Keratinocyte (primary cell): ENCODE measurements at regions not wholly inside any gene's neighbourhood (a gene's known extent, or its start where the extent isn't known, plus 50 kb on each side); places are given as distances from the start of the nearest gene placed in this dataset.

Experiments
- DNase-seq: peaks from one replicate; pipeline ENCODE4 v3.0.0-alpha.2; 2011; ENCODE audit warnings: low read depth, missing footprints, low spot score
- FAIRE-seq: peaks from 2 replicates; lab custom pipeline; 2011; peaks lifted over from hg19 to GRCh38; lab: Jason Lieb, UNC
- H2AFZ ChIP-seq: 2 replicates; pipeline ENCODE4 v1.6.0; 2012; ENCODE audit warnings: low read length, control low read depth, inconsistent platforms; ENCODE audit not compliant: control insufficient read depth
- H3K27ac ChIP-seq: 2 replicates; pipeline ENCODE4 v1.5.1; 2011; ENCODE audit warnings: low read length; ENCODE audit not compliant: control insufficient read depth, insufficient read depth
- H3K27me3 ChIP-seq: 3 replicates; pipeline ENCODE4 v1.6.0; 2011; ENCODE audit warnings: low read length; ENCODE audit not compliant: control insufficient read depth, insufficient read depth; ENCODE audit errors: extremely low read depth
- H3K36me3 ChIP-seq, 2 experiments: 2 replicates in 1 of 2; 3 replicates in 1 of 2; pipeline ENCODE4 v1.5.1; 2011; ENCODE audit warnings: low read length in 2 of 2, mild to moderate bottlenecking in 1 of 2; ENCODE audit not compliant: control insufficient read depth in 2 of 2, insufficient read depth in 2 of 2; ENCODE audit errors: extremely low read depth in 1 of 2
- H3K4me1 ChIP-seq: 3 replicates; pipeline ENCODE4 v1.5.1; 2011; ENCODE audit warnings: low read length; ENCODE audit not compliant: control insufficient read depth, insufficient read depth; ENCODE audit errors: extremely low read depth
- H3K4me2 ChIP-seq: 3 replicates; pipeline ENCODE4 v1.6.0; 2011; ENCODE audit warnings: low read depth, low read length; ENCODE audit not compliant: control insufficient read depth, insufficient read depth; ENCODE audit errors: extremely low read depth
- H3K4me3 ChIP-seq, 3 experiments: fragments of 200-600 bp in 1 of 3; sonication (generic) in 1 of 3; 2 replicates in 2 of 3; 3 replicates in 1 of 3; pipeline ENCODE4 v1.5.1; 2011 to 2016; ENCODE audit warnings: low read length in 3 of 3, mild to moderate bottlenecking in 3 of 3, control low read depth in 2 of 3, inconsistent platforms in 1 of 3, low read depth in 1 of 3, mixed read lengths in 1 of 3, mixed run types in 1 of 3, moderate library complexity in 1 of 3; ENCODE audit not compliant: control insufficient read depth in 2 of 3, insufficient read depth in 2 of 3; ENCODE audit errors: extremely low read depth in 1 of 3
- H3K79me2 ChIP-seq: 2 replicates; pipeline ENCODE4 v1.6.0; 2012; ENCODE audit warnings: low read length; ENCODE audit not compliant: control insufficient read depth, insufficient read depth
- H3K9ac ChIP-seq: 3 replicates; pipeline ENCODE4 v1.6.0; 2011; ENCODE audit warnings: low read length; ENCODE audit not compliant: control insufficient read depth, insufficient read depth; ENCODE audit errors: extremely low read depth
- H3K9me1 ChIP-seq: 3 replicates; pipeline ENCODE4 v1.6.0; 2011; ENCODE audit warnings: low read length; ENCODE audit not compliant: control insufficient read depth, insufficient read depth; ENCODE audit errors: extremely low read depth
- H3K9me3 ChIP-seq: 2 replicates; pipeline ENCODE4 v1.5.1; 2012; ENCODE audit warnings: low read depth, low read length; ENCODE audit not compliant: control insufficient read depth
- H4K20me1 ChIP-seq: 3 replicates; pipeline ENCODE4 v1.6.0; 2011; ENCODE audit warnings: low read length; ENCODE audit not compliant: control insufficient read depth, insufficient read depth; ENCODE audit errors: extremely low read depth
- EZH2 ChIP-seq: IDR thresholded peaks from one replicate; pipeline ENCODE4 v1.6.1; 2012; ENCODE audit warnings: inconsistent platforms, mild to moderate bottlenecking, low read length, moderate library complexity
- dilution Hi-C: fragments of 300-500 bp; cut with MboI; formaldehyde crosslinking; loops from one replicate; pipeline ENCODE4 v1.7.0; 2020; ENCODE audit warnings: low sequenced_read_pairs; ENCODE audit not compliant: extremely low pct_ligation_motif_present
- TF ChIP-seq, protein P1 (sequence below), 3 experiments: IDR thresholded peaks in 1 of 3; conservative IDR thresholded peaks in 1 of 3; optimal IDR thresholded peaks in 1 of 3; 2 replicates in 2 of 3; 3 replicates in 1 of 3; pipeline versions ENCODE3 to v1.5.1; 2011; ENCODE audit warnings: low read length in 3 of 3, mild to moderate bottlenecking in 3 of 3, moderate library complexity in 2 of 3, control low read depth in 1 of 3, inconsistent platforms in 1 of 3; ENCODE audit not compliant: insufficient read depth in 2 of 3; ENCODE audit errors: extremely low read depth in 1 of 3

DNA sequence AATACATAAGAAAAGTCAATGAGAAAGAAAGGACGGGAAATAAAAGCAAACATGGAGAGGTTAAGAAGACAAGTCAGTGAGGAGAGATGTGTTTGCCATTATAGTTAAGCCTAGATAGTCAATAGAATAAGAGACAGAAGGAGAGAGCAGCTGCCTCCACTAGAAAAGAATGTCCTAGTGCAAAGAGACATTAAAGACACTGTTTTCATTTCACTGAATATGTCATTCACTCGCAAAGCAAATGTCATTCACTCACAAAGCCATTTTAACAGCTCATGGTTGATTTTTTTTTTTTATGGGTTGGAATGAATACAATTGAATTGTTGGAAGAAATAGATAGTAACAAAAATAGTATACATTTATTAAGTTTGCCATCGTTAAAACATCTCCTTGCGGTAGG, 1007.6 kb downstream of the DNAJB9 start:
- Histone ChIP-seq H3K79me2 (no peaks in the 10 kb centered on the region), H3K36me3 (no peaks in the 10 kb centered on the region), H4K20me1 (no peaks in the 10 kb centered on the region), H3K27me3 (no peaks in the 10 kb centered on the region), H3K9me1 (no peaks in the 10 kb centered on the region), H3K4me2 (no peak overlapping the region), H3K4me3 (no peak overlapping the region), H2AFZ (no peak overlapping the region), H3K9me3 (no peaks in the 10 kb centered on the region), H3K9ac (no peak overlapping the region), H3K4me1 (no peaks in the 10 kb centered on the region), H3K27ac (no peak overlapping the region)
- TF ChIP-seq EZH2, result no peak
- TF ChIP-seq, protein P1, sequence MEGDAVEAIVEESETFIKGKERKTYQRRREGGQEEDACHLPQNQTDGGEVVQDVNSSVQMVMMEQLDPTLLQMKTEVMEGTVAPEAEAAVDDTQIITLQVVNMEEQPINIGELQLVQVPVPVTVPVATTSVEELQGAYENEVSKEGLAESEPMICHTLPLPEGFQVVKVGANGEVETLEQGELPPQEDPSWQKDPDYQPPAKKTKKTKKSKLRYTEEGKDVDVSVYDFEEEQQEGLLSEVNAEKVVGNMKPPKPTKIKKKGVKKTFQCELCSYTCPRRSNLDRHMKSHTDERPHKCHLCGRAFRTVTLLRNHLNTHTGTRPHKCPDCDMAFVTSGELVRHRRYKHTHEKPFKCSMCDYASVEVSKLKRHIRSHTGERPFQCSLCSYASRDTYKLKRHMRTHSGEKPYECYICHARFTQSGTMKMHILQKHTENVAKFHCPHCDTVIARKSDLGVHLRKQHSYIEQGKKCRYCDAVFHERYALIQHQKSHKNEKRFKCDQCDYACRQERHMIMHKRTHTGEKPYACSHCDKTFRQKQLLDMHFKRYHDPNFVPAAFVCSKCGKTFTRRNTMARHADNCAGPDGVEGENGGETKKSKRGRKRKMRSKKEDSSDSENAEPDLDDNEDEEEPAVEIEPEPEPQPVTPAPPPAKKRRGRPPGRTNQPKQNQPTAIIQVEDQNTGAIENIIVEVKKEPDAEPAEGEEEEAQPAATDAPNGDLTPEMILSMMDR (optimal IDR thresholded peaks at IDR 0.05 in 1 of 3, IDR thresholded peaks at IDR 0.05 in 1 of 3, conservative IDR thresholded peaks at IDR 0.05 in 1 of 3; ENCODE audit: extremely low read depth in 1 of 3, insufficient read depth in 2 of 3, low read length in 3 of 3), result no peak
- DNase-seq (no peak), FAIRE-seq (no peak)
- dilution Hi-C loops, result no loop called here

DNA sequence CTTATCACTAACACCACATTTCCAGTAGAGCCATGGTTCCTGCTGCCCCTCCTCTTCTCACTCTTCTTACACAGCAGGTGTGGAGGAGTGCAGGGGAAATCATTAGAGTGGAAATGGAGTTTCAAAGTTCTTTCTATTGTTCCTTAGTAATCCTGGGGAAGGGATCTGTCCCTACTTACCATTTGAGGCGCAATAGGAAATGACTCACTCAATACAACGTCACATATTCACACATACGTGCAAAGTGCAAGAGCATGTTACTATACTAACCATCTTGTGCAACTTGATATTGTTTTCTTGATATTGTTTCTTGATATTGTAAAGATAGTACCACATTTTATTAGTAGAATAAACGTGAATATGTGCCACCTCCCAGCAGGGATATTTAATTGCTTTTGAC, 1010.2 kb downstream of the DNAJB9 start:
- TF ChIP-seq, protein P1 (optimal IDR thresholded peaks at IDR 0.05 in 1 of 3, IDR thresholded peaks at IDR 0.05 in 1 of 3, conservative IDR thresholded peaks at IDR 0.05 in 1 of 3; ENCODE audit: extremely low read depth in 1 of 3, insufficient read depth in 2 of 3, low read length in 3 of 3), result no peak
- TF ChIP-seq EZH2, result no peak
- H3K36me3 ChIP-seq, result no peaks in the 10 kb centered on the region
- no peak overlapping the region for H2AFZ ChIP-seq
- H3K27me3 ChIP-seq, result no peaks in the 10 kb centered on the region
- no peaks in the 10 kb centered on the region for H3K4me1 ChIP-seq
- H3K79me2 ChIP-seq, result no peaks in the 10 kb centered on the region
- no peaks in the 10 kb centered on the region for H3K9me3 ChIP-seq
- no peak overlapping the region for H3K4me2 ChIP-seq
- dilution Hi-C loops, result no loop called here
- no peak for DNase-seq
- no peak for FAIRE-seq
- no peak overlapping the region for H3K27ac ChIP-seq
- H3K9me1 ChIP-seq, result no peaks in the 10 kb centered on the region
- H3K4me3 ChIP-seq, result no peak overlapping the region
- H4K20me1 ChIP-seq, result no peaks in the 10 kb centered on the region
- H3K9ac ChIP-seq, result no peak overlapping the region
